PFSK-1 (cell line): ENCODE measurements at regions not wholly inside any gene's neighbourhood (a gene's known extent, or its start where the extent isn't known, plus 50 kb on each side); places are given as distances from the start of the nearest gene placed in this dataset.

Experiments used
- FOXP2 ChIP-seq: optimal IDR thresholded peaks from 2 replicates; pipeline ENCODE3; 2011; ENCODE audit warnings: borderline replicate concordance, control low read depth, inconsistent platforms; ENCODE audit not compliant: insufficient read depth; ENCODE audit errors: extremely low read length, extremely low read depth
- POLR2AphosphoS5 ChIP-seq: IDR thresholded peaks from 2 replicates; pipeline ENCODE4 v1.6.1; 2012; ENCODE audit warnings: low read depth, mild to moderate bottlenecking, control low read depth, low read length, moderate library complexity
- SIN3A ChIP-seq: IDR thresholded peaks from 2 replicates; pipeline ENCODE4 v1.6.1; 2012; ENCODE audit warnings: mild to moderate bottlenecking, low read length, moderate library complexity, borderline replicate concordance; ENCODE audit not compliant: insufficient read depth
- TAF1 ChIP-seq: IDR thresholded peaks from 2 replicates; pipeline ENCODE4 v1.6.1; 2012; ENCODE audit warnings: low read length, control low read depth, borderline replicate concordance; ENCODE audit not compliant: insufficient read depth
- TF ChIP-seq, protein P1 (sequence below), 2 experiments: IDR thresholded peaks; 2 replicates each; pipeline versions ENCODE4 v1.6.1 to v1.8.0; 2011 to 2012; ENCODE audit warnings: low read depth in 2 of 2, low read length in 2 of 2, control low read depth in 1 of 2, inconsistent platforms in 1 of 2, mild to moderate bottlenecking in 1 of 2, moderate library complexity in 1 of 2; ENCODE audit not compliant: insufficient read depth in 1 of 2

DNA sequence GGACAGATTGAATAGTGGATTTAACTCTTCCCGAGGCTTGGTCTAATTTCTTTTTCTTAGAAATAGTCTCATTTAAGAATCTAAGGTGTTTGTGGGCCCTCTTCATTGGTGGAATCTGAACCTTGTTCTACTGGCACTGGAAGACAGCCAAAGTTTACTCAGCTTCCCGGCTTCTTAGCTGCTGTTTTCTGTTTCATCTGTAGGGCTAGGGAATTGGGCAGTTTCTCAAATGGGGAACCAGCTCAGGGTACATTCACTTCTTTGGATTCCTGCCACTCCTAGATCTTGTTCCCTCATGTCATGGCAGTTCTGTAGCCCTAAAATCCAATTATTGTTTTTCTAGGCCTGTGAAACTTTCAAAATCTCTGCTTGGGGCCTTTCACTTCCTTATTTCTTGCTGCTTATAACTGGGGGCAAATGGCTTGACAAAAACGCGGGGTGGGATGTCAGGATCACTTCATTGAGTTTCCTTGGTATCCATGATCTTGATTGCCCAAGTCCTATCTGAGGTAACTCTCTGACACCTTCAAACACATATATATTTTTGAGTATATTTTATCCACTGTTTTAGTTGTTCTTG, 985.0 kb downstream of the C4orf33 start:
- TF ChIP-seq TAF1 (no peak), POLR2AphosphoS5 (no peak), SIN3A (no peak), FOXP2 (no peak)
- TF ChIP-seq, protein P1, sequence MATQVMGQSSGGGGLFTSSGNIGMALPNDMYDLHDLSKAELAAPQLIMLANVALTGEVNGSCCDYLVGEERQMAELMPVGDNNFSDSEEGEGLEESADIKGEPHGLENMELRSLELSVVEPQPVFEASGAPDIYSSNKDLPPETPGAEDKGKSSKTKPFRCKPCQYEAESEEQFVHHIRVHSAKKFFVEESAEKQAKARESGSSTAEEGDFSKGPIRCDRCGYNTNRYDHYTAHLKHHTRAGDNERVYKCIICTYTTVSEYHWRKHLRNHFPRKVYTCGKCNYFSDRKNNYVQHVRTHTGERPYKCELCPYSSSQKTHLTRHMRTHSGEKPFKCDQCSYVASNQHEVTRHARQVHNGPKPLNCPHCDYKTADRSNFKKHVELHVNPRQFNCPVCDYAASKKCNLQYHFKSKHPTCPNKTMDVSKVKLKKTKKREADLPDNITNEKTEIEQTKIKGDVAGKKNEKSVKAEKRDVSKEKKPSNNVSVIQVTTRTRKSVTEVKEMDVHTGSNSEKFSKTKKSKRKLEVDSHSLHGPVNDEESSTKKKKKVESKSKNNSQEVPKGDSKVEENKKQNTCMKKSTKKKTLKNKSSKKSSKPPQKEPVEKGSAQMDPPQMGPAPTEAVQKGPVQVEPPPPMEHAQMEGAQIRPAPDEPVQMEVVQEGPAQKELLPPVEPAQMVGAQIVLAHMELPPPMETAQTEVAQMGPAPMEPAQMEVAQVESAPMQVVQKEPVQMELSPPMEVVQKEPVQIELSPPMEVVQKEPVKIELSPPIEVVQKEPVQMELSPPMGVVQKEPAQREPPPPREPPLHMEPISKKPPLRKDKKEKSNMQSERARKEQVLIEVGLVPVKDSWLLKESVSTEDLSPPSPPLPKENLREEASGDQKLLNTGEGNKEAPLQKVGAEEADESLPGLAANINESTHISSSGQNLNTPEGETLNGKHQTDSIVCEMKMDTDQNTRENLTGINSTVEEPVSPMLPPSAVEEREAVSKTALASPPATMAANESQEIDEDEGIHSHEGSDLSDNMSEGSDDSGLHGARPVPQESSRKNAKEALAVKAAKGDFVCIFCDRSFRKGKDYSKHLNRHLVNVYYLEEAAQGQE (IDR thresholded peaks at IDR 0.05; ENCODE audit: insufficient read depth in 1 of 2, low read depth in 2 of 2, low read length in 2 of 2) = no peak
